ENCODE measurements at regions not wholly inside any gene's neighbourhood (a gene's known extent, or its start where the extent isn't known, plus 50 kb on each side); places are given as distances from the start of the nearest gene placed in this dataset.

DNA sequence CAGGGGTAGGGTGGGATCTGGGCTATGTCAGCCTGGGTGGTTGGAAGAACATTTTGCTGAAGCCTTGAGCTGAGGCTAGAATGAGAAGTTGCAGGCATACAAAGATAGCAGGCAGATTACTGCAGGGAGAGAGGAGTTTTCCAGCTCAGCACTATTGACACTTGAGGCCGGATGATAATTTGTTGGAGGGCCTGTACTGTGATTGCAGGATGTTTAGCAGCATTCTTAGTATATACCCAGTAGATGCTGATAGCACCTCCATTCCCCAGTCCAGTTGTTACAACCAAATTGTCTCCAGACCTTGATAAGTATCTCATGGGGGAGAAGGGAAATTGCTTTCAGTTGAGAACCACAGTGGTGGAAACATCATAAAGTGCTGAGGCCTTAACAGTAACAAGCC lies 158.6 kb upstream of the CHRM2 start:
- TF ChIP-seq, protein P1, sequence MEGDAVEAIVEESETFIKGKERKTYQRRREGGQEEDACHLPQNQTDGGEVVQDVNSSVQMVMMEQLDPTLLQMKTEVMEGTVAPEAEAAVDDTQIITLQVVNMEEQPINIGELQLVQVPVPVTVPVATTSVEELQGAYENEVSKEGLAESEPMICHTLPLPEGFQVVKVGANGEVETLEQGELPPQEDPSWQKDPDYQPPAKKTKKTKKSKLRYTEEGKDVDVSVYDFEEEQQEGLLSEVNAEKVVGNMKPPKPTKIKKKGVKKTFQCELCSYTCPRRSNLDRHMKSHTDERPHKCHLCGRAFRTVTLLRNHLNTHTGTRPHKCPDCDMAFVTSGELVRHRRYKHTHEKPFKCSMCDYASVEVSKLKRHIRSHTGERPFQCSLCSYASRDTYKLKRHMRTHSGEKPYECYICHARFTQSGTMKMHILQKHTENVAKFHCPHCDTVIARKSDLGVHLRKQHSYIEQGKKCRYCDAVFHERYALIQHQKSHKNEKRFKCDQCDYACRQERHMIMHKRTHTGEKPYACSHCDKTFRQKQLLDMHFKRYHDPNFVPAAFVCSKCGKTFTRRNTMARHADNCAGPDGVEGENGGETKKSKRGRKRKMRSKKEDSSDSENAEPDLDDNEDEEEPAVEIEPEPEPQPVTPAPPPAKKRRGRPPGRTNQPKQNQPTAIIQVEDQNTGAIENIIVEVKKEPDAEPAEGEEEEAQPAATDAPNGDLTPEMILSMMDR (IDR thresholded peaks at IDR 0.05) = no peak
- no peak for TF ChIP-seq POLR2A (IDR thresholded peaks at IDR 0.05)
